ENCODE measurements at regions not wholly inside any gene's neighbourhood (a gene's known extent, or its start where the extent isn't known, plus 50 kb on each side); places are given as distances from the start of the nearest gene placed in this dataset.

GRCh38 chr4:100130964-100131363 lies 59.3 kb downstream of the DDIT4L start:
- Histone ChIP-seq H3K27ac (no peak overlapping the region), H3K9me3 (no peaks in the 10 kb centered on the region), H3K36me3 (no peaks in the 10 kb centered on the region), H3K4me1 (ENCODE audit: control insufficient read depth in 1 of 2, low read depth in 2 of 2) (no peaks in the 10 kb centered on the region), H3K4me3 (no peak overlapping the region), H3K27me3 (replicated peaks; ENCODE audit: insufficient read depth) (no peaks in the 10 kb centered on the region)
- no peak for DNase-seq (ENCODE audit: low spot score)
- ATAC-seq (ENCODE audit: insufficient number of reproducible peaks, low FRiP score, low read depth): no peak
- TF ChIP-seq CTCF (IDR thresholded peaks at IDR 0.05): no peak

GRCh38 chr4:100130491-100130890 lies 59.8 kb downstream of the DDIT4L start:
- Histone ChIP-seq H3K27ac (no peak overlapping the region), H3K36me3 (no peaks in the 10 kb centered on the region), H3K4me1 (ENCODE audit: control insufficient read depth in 1 of 2, low read depth in 2 of 2) (no peaks in the 10 kb centered on the region), H3K27me3 (replicated peaks; ENCODE audit: insufficient read depth) (no peaks in the 10 kb centered on the region), H3K9me3 (no peaks in the 10 kb centered on the region), H3K4me3 (no peak overlapping the region)
- no peak for DNase-seq (ENCODE audit: low spot score)
- no peak for ATAC-seq (ENCODE audit: insufficient number of reproducible peaks, low FRiP score, low read depth)
- TF ChIP-seq CTCF (IDR thresholded peaks at IDR 0.05): no peak

GRCh38 chr4:100129774-100130173 lies 60.5 kb downstream of the DDIT4L start:
- DNase-seq (ENCODE audit: low spot score) (no peak), ATAC-seq (ENCODE audit: insufficient number of reproducible peaks, low FRiP score, low read depth) (no peak)
- Histone ChIP-seq H3K4me1 (ENCODE audit: control insufficient read depth in 1 of 2, low read depth in 2 of 2) (no peaks in the 10 kb centered on the region), H3K4me3 (no peak overlapping the region), H3K27me3 (replicated peaks; ENCODE audit: insufficient read depth) (no peaks in the 10 kb centered on the region), H3K9me3 (peaks cover 3% of the 10 kb centered on the region), H3K27ac (no peak overlapping the region), H3K36me3 (no peaks in the 10 kb centered on the region)
- no peak for TF ChIP-seq CTCF (IDR thresholded peaks at IDR 0.05)

- Histone ChIP-seq H3K4me3 (no peak overlapping the region), H3K27ac (no peak overlapping the region), H3K27me3 (replicated peaks; ENCODE audit: insufficient read depth) (no peaks in the 10 kb centered on the region), H3K4me1 (ENCODE audit: control insufficient read depth in 1 of 2, low read depth in 2 of 2) (no peaks in the 10 kb centered on the region), H3K9me3 (peaks cover 6% of the 10 kb centered on the region), H3K36me3 (no peaks in the 10 kb centered on the region)
- no peak for ATAC-seq (ENCODE audit: insufficient number of reproducible peaks, low FRiP score, low read depth)
- no peak for TF ChIP-seq CTCF (IDR thresholded peaks at IDR 0.05)
- no peak for DNase-seq (ENCODE audit: low spot score)
Observed at GRCh38 chr4:100128338-100128737, 61.9 kb downstream of the DDIT4L start.

GRCh38 chr4:100124715-100125114 lies 65.6 kb downstream of the DDIT4L start:
- H3K27me3 ChIP-seq (replicated peaks; ENCODE audit: insufficient read depth): no peaks in the 10 kb centered on the region
- H3K36me3 ChIP-seq: no peaks in the 10 kb centered on the region
- DNase-seq (ENCODE audit: low spot score): no peak
- H3K9me3 ChIP-seq: peaks cover 6% of the 10 kb centered on the region
- no peaks in the 10 kb centered on the region for H3K4me1 ChIP-seq (ENCODE audit: control insufficient read depth in 1 of 2, low read depth in 2 of 2)
- ATAC-seq (ENCODE audit: insufficient number of reproducible peaks, low FRiP score, low read depth): no peak
- H3K4me3 ChIP-seq: no peak overlapping the region
- H3K27ac ChIP-seq: no peak overlapping the region
- no peak for TF ChIP-seq CTCF (IDR thresholded peaks at IDR 0.05)

Data from thoracic aorta (tissue), 2 donors.